Activated T-helper 9 cell treated with anti-CD3 and anti-CD28 coated beads, Interleukin-2, amount 50 U/mL, for 16 hours (primary cell): ENCODE measurements at regions not wholly inside any gene's neighbourhood (a gene's known extent, or its start where the extent isn't known, plus 50 kb on each side); places are given as distances from the start of the nearest gene placed in this dataset.
A peak's percentile ranks its signal among the peaks of the same experiment; 100 is the strongest.

Experiments
- DNase-seq: peaks from one replicate; pipeline ENCODE4 v3.0.0-alpha.2; 2020; ENCODE audit warnings: low read depth

GRCh38 chr6:14436592-14437132 is 319.1 kb downstream of the CD83 start:
- DNase-seq = no peak

- no peak for DNase-seq
Observed at GRCh38 chr6:14439419-14439818, 321.8 kb downstream of the CD83 start.

GRCh38 chr6:14440215-14440910 is 322.8 kb downstream of the CD83 start:
- no peak for DNase-seq

- DNase-seq = no peak
Observed at GRCh38 chr6:14440940-14441781, 323.6 kb downstream of the CD83 start.

- DNase-seq = no peak
Observed at GRCh38 chr6:14442242-14442641, 324.7 kb downstream of the CD83 start.

GRCh38 chr6:14443629-14444268 is 326.2 kb downstream of the CD83 start:
- no peak for DNase-seq

- DNase-seq = no peak
Observed at GRCh38 chr6:14444295-14444972, 326.9 kb downstream of the CD83 start.

GRCh38 chr6:14447240-14447639 is 329.7 kb downstream of the CD83 start:
- no peak for DNase-seq

- no peak for DNase-seq
Observed at GRCh38 chr6:14448246-14448645, 330.7 kb downstream of the CD83 start.

- no peak for DNase-seq
Observed at GRCh38 chr6:14450133-14450504, 332.5 kb downstream of the CD83 start.

- no peak for DNase-seq
Observed at GRCh38 chr6:14450578-14450977, 333.0 kb downstream of the CD83 start.

- DNase-seq = no peak
Observed at GRCh38 chr6:14451594-14452374, 334.2 kb downstream of the CD83 start.

GRCh38 chr6:14452567-14453527 is 335.3 kb downstream of the CD83 start:
- peak; percentile 18 for DNase-seq

GRCh38 chr6:14453712-14454472 is 336.3 kb downstream of the CD83 start:
- DNase-seq = no peak

GRCh38 chr6:14454473-14454775 is 336.9 kb downstream of the CD83 start:
- no peak for DNase-seq

- DNase-seq = no peak
Observed at GRCh38 chr6:14455427-14455826, 337.9 kb downstream of the CD83 start.

GRCh38 chr6:14455876-14456648 is 338.5 kb downstream of the CD83 start:
- no peak for DNase-seq

- DNase-seq = no peak
Observed at GRCh38 chr6:14456941-14457340, 339.4 kb downstream of the CD83 start.
